BJ (cell line): ENCODE measurements at regions not wholly inside any gene's neighbourhood (a gene's known extent, or its start where the extent isn't known, plus 50 kb on each side); places are given as distances from the start of the nearest gene placed in this dataset.

ENCODE experiments used
- CTCF ChIA-PET: fragments of 350-600 bp; formaldehyde crosslinking; extraction: SDS; loops from one replicate; lab custom pipeline; 2021; ENCODE audit warnings: antibody characterized with exemption, inconsistent platforms; lab: Yijun Ruan, JAX
- POLR2A ChIA-PET: fragments of 300-600 bp; sonication (Branson Sonifier 250); formaldehyde crosslinking; extraction: SDS; loops from one replicate; lab custom pipeline; 2021; ENCODE audit warnings: antibody characterized with exemption; lab: Charles Lee
- DNase-seq: peaks from one replicate; pipeline ENCODE4 v3.0.0-alpha.2; 2011; ENCODE audit warnings: low read depth
- H3K27me3 ChIP-seq: 2 replicates; pipeline ENCODE4 v1.6.0; 2011; ENCODE audit warnings: low read length; ENCODE audit not compliant: control insufficient read depth, insufficient read depth
- H3K36me3 ChIP-seq: 2 replicates; pipeline ENCODE4 v1.5.1; 2011; ENCODE audit warnings: low read length; ENCODE audit not compliant: control insufficient read depth, insufficient read depth
- H3K4me3 ChIP-seq: 2 replicates; pipeline ENCODE4 v1.5.1; 2011; ENCODE audit warnings: low read depth, mild to moderate bottlenecking, control low read depth, low read length
- TF ChIP-seq, protein P1 (sequence below): IDR thresholded peaks from 2 replicates; pipeline ENCODE4 v1.5.1; 2011; ENCODE audit warnings: low read depth, mild to moderate bottlenecking, control low read depth, inconsistent platforms, low read length, moderate library complexity; ENCODE audit not compliant: insufficient read depth

DNA sequence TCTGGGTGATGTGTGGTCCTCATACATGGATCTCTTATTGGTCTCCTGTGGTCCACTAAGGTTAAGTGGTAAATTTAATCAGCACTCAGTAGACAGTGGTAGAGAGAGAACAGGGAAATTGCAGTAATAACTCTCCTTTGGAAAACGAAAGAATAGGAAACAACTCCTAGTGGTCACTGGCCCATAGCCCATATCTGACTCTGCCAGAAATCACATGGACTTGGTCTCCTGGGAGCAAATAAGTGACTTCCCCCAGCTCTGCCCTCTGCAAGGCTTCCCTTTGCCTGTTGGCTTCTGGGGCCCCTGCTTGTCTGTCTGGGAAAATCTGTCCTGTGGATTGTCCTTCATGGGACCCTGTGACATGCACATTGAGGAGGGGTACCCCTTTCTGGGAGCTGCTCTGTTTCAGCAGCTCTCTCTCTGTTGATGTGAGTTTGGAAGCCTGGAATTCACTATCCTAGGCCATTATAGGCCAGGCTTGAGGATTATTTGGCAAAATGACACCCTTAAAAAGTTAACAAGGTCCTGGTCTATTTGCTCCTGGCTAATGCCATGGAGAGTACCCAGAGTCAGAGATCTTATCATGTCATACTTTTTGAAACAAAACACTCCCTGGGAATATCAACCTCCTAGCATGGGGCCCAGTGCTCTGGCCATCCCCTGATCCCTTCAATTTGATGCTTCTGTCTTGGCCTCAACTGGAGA, 58.0 kb upstream of the HNF1B start:
- Histone ChIP-seq H3K36me3 (no peaks in the 10 kb centered on the region), H3K27me3 (peaks cover 4% of the 10 kb centered on the region), H3K4me3 (no peak overlapping the region)
- POLR2A ChIA-PET, result no interaction called here
- DNase-seq, result peak; percentile 39
- TF ChIP-seq, protein P1, sequence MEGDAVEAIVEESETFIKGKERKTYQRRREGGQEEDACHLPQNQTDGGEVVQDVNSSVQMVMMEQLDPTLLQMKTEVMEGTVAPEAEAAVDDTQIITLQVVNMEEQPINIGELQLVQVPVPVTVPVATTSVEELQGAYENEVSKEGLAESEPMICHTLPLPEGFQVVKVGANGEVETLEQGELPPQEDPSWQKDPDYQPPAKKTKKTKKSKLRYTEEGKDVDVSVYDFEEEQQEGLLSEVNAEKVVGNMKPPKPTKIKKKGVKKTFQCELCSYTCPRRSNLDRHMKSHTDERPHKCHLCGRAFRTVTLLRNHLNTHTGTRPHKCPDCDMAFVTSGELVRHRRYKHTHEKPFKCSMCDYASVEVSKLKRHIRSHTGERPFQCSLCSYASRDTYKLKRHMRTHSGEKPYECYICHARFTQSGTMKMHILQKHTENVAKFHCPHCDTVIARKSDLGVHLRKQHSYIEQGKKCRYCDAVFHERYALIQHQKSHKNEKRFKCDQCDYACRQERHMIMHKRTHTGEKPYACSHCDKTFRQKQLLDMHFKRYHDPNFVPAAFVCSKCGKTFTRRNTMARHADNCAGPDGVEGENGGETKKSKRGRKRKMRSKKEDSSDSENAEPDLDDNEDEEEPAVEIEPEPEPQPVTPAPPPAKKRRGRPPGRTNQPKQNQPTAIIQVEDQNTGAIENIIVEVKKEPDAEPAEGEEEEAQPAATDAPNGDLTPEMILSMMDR, result no peak
- CTCF ChIA-PET, result interaction anchor here (0.6 to 1.8 kb wide), 3 partner anchors 11 to 83 kb away, joined by 3 to 7 read pairs (median 3); no protein-coding TSS in a partner anchor

- no peaks in the 10 kb centered on the region for H3K36me3 ChIP-seq
- no peak for DNase-seq
- ChIA-PET POLR2A (no interaction called here), CTCF (interaction anchor here (0.7 to 1.8 kb wide), 5 partner anchors 9 to 152 kb away, joined by 3 to 7 read pairs (median 3); no protein-coding TSS in a partner anchor)
- no peak overlapping the region for H3K4me3 ChIP-seq
- H3K27me3 ChIP-seq, result peaks cover 4% of the 10 kb centered on the region
- TF ChIP-seq, protein P1, result no peak
These were observed 57.3 kb upstream of the HNF1B start for GRCh38 chr17:37802061-37802595.

- Histone ChIP-seq H3K27me3 (peaks cover 5% of the 10 kb centered on the region), H3K36me3 (no peaks in the 10 kb centered on the region), H3K4me3 (no peak overlapping the region)
- TF ChIP-seq, protein P1, result no peak
- POLR2A ChIA-PET, result no interaction called here
- DNase-seq, result no peak
- CTCF ChIA-PET, result interaction anchor here (0.7 to 1.6 kb wide), 4 partner anchors 8 to 151 kb away, joined by 3 to 5 read pairs (median 3); no protein-coding TSS in a partner anchor
These were observed 56.3 kb upstream of the HNF1B start for GRCh38 chr17:37801171-37801570.

GRCh38 chr17:37797206-37797605, 52.3 kb upstream of the HNF1B start:
- H3K4me3 ChIP-seq, result no peak overlapping the region
- CTCF ChIA-PET, result interaction anchor here (2.6 kb wide), 1 partner anchor 18 kb away, joined by 8 read pairs; no protein-coding TSS in a partner anchor
- no peak for DNase-seq

GRCh38 chr17:37796076-37796475, 51.2 kb upstream of the HNF1B start:
- no peaks in the 10 kb centered on the region for H3K36me3 ChIP-seq
- no peak overlapping the region for H3K4me3 ChIP-seq
- no peak for DNase-seq
- TF ChIP-seq, protein P1, result no peak
- ChIA-PET POLR2A (no interaction called here), CTCF (interaction anchor here (2.6 kb wide), 1 partner anchor 20 kb away, joined by 8 read pairs; no protein-coding TSS in a partner anchor)
- peaks cover 5% of the 10 kb centered on the region for H3K27me3 ChIP-seq

More at GRCh38 chr17:37797206-37797605, 52.3 kb upstream of the HNF1B start:
- Histone ChIP-seq H3K36me3 (no peaks in the 10 kb centered on the region), H3K27me3 (peaks cover 5% of the 10 kb centered on the region)
- POLR2A ChIA-PET, result no interaction called here
- TF ChIP-seq, protein P1, result no peak
